ENCODE measurements at regions not wholly inside any gene's neighbourhood (a gene's known extent, or its start where the extent isn't known, plus 50 kb on each side); places are given as distances from the start of the nearest gene placed in this dataset.
"Not testable (repeated sequence)": the region's sequence is repeated elsewhere in the genome, so short reads cannot be mapped to it uniquely, and the experiment has no call there.

- Mint-ChIP-seq H3K27ac (no peak overlapping the region), H3K36me3 (no peaks in the 10 kb centered on the region), H3K4me3 (no peak overlapping the region), H3K27me3 (peaks cover 2% of the 10 kb centered on the region), H3K4me1 (no peaks in the 10 kb centered on the region), H3K9me3 (peaks cover 3% of the 10 kb centered on the region)
- POLR2A ChIA-PET: no interaction called here
- ATAC-seq (ENCODE audit: low read depth): no peak
- DNase-seq: no peak
Observed at GRCh38 chr1:65020774-65021173, 54.4 kb upstream of the JAK1 start.

DNA sequence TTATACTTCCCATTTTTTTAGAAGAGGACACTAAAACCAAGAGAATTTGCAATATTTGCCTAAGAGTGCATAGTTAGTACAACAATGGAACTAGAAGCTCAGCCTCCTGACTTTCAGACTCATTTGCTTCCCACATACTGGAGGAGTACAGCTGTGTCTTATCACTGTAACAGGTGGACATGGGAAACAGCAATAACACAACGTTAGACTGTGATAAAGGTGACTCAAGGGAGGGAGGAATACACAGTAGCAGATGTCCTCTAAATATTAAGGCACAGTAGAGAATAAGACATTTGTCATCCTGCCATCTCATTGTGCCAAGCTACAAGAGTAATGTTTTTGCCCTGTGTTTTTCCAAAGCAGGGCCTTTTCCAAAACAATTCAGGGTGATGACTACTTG is 55.4 kb upstream of the JAK1 start:
- Mint-ChIP-seq H3K4me3 (no peak overlapping the region), H3K4me1 (no peaks in the 10 kb centered on the region), H3K36me3 (no peaks in the 10 kb centered on the region), H3K27ac (no peak overlapping the region), H3K9me3 (peaks cover 3% of the 10 kb centered on the region), H3K27me3 (peaks cover 2% of the 10 kb centered on the region)
- ATAC-seq (ENCODE audit: low read depth) (no peak), DNase-seq (no peak)
- POLR2A ChIA-PET: no interaction called here

- H3K9me3 Mint-ChIP-seq: peaks cover 3% of the 10 kb centered on the region
- POLR2A ChIA-PET: no interaction called here
- H3K4me1 Mint-ChIP-seq: no peaks in the 10 kb centered on the region
- no peak overlapping the region for H3K27ac Mint-ChIP-seq
- H3K27me3 Mint-ChIP-seq: peaks cover 2% of the 10 kb centered on the region
- ATAC-seq (ENCODE audit: low read depth) (no peak), DNase-seq (no peak)
- H3K36me3 Mint-ChIP-seq: no peaks in the 10 kb centered on the region
- H3K4me3 Mint-ChIP-seq: no peak overlapping the region
Observed at GRCh38 chr1:65022216-65022615, 55.9 kb upstream of the JAK1 start.

DNA sequence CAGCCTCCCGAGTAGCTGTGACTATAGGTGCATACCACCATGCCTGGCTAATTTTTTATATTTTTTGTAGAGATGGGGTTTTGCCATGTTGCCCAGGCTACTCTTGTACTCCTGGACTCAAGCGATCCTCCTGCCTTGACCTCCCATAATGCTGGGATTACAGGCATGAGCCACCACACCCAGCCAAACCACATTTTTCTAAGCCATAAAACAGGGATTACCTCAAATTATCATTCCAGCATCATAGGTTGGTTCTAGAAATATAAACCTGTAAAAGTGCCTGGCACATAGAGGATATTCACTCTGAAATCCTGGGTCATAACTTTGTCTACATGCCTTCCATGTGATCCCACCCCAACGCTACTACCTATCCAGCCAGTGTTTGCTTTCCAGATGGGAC is 59.4 kb upstream of the JAK1 start:
- DNase-seq: no peak
- ATAC-seq (ENCODE audit: low read depth): no peak
- peaks cover 4% of the 10 kb centered on the region for H3K36me3 Mint-ChIP-seq
- no peak overlapping the region for H3K4me3 Mint-ChIP-seq
- no peak overlapping the region for H3K27ac Mint-ChIP-seq
- H3K27me3 Mint-ChIP-seq: peaks cover 2% of the 10 kb centered on the region
- peaks cover 6% of the 10 kb centered on the region for H3K9me3 Mint-ChIP-seq
- H3K4me1 Mint-ChIP-seq: peaks cover 4% of the 10 kb centered on the region
- POLR2A ChIA-PET: no interaction called here

DNA sequence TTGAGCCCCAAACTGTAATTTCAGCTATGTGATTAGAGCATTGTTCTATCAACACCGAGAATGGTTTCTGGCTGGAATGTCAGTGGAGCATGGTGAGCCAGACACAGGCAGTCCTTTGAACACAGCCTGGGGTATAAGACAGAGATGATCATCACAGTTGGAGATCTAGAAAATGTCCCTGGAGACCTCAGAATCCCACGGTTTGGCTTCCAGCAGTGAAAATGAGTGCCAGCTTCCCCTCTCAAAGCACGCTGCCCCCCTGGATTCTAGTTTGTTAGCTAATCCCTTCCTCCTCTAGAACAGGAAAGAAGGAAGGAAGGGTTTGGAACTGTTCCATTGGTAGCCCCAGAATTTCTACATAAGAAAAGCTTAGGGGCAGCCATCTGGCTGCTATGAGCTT is 59.9 kb upstream of the JAK1 start:
- Mint-ChIP-seq H3K4me3 (no peak overlapping the region), H3K9me3 (peaks cover 6% of the 10 kb centered on the region), H3K4me1 (peaks cover 4% of the 10 kb centered on the region), H3K27ac (no peak overlapping the region), H3K36me3 (peaks cover 4% of the 10 kb centered on the region), H3K27me3 (peaks cover 2% of the 10 kb centered on the region)
- DNase-seq (no peak), ATAC-seq (ENCODE audit: low read depth) (no peak)
- POLR2A ChIA-PET: no interaction called here

DNA sequence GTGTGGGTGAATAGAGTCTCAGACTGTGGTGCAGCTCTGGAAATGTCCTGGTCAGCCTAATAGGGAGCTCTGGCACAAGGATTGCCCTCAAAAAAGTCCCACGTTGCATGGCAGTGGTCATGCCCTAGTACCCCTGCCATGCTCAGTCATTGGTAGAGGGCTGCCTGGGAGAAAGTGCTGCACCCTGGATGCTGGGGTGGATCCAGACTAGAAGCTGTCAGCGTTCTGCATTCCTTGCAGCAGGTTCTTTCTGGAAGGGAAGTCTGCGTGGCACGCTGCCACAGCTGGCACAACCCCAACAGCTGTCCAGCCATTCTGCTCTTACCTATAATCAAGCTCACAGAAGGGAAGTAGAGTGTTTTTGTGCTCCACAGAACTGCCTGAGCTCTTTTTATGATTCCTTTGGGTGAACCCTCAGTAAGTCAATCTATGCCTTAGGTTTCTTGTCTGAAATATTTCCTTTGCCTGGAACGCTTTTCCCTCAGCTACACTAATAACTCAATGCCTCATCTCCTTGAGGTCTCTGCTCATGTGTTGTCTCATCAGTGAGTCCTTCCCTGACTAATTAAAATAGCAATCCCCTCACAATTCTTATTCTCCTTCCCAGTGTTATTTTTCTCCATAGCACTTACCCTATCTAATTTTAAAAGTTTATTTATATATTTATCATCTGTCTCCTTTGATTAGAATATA is 61.5 kb upstream of the JAK1 start:
- Mint-ChIP-seq H3K36me3 (peaks cover 4% of the 10 kb centered on the region), H3K27ac (peak overlapping the region; percentile 45), H3K27me3 (peaks cover 2% of the 10 kb centered on the region), H3K9me3 (peaks cover 6% of the 10 kb centered on the region), H3K4me3 (no peak overlapping the region), H3K4me1 (peaks cover 4% of the 10 kb centered on the region)
- no peak for DNase-seq
- POLR2A ChIA-PET: no interaction called here
- no peak for ATAC-seq (ENCODE audit: low read depth)

DNA sequence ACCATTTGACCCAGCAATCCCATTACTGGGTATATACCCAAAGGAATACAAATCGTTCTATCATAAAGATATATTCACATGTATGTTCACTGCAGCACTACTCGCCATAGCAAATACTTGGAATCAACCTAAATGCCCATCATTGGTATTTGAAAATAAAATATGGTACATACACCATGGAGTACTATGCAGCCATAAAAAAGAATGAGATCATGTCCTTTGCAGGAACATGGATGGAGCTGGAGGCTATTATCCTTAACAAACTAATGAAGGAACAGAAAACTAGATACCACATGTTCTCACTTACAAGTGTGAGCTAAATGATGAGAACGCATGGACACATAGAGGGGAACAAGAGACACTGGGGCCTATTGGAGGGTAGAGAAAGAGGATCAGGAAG is 63.1 kb upstream of the JAK1 start:
- H3K27me3 Mint-ChIP-seq; H3K4me3 Mint-ChIP-seq; H3K36me3 Mint-ChIP-seq; H3K4me1 Mint-ChIP-seq; H3K9me3 Mint-ChIP-seq; POLR2A ChIA-PET; H3K27ac Mint-ChIP-seq; ATAC-seq (ENCODE audit: low read depth); DNase-seq: not testable (repeated sequence)

- ATAC-seq (ENCODE audit: low read depth); H3K36me3 Mint-ChIP-seq; H3K4me3 Mint-ChIP-seq; H3K9me3 Mint-ChIP-seq; DNase-seq; H3K27ac Mint-ChIP-seq; H3K4me1 Mint-ChIP-seq; H3K27me3 Mint-ChIP-seq; POLR2A ChIA-PET: not testable (repeated sequence)
Observed at GRCh38 chr1:65034879-65035278, 68.5 kb upstream of the JAK1 start.

DNA sequence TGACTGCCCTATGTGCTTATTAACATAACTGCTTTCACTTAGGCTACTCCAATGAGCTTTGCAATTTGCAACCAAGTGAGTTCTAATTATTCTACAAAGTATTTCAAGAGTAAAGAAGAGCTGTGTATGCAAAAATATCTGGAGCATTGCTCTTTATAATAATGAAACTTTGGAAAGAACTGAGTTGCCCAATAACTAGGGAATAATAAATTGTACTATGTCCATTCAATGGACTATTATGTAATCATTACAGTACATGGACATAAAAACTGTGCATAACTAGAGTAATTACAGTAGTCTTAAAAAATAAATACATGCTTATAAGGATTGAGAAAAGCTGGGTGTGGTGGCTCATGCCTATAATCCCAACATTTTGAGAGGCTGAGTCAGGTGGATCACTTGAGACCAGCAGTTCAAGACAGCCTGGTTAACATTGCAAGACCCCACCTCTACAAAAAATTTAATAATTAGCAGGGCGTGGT is 70.3 kb upstream of the JAK1 start:
- H3K27me3 Mint-ChIP-seq: no peaks in the 10 kb centered on the region
- POLR2A ChIA-PET: interaction anchor here (0.9 kb wide), 1 partner anchor 14 kb away, joined by 3 read pairs; no protein-coding TSS in a partner anchor
- H3K4me1 Mint-ChIP-seq: peaks cover 3% of the 10 kb centered on the region
- no peak for ATAC-seq (ENCODE audit: low read depth)
- H3K9me3 Mint-ChIP-seq: no peaks in the 10 kb centered on the region
- H3K27ac Mint-ChIP-seq: no peak overlapping the region
- DNase-seq: no peak
- H3K4me3 Mint-ChIP-seq: no peak overlapping the region
- peaks cover 1% of the 10 kb centered on the region for H3K36me3 Mint-ChIP-seq

DNA sequence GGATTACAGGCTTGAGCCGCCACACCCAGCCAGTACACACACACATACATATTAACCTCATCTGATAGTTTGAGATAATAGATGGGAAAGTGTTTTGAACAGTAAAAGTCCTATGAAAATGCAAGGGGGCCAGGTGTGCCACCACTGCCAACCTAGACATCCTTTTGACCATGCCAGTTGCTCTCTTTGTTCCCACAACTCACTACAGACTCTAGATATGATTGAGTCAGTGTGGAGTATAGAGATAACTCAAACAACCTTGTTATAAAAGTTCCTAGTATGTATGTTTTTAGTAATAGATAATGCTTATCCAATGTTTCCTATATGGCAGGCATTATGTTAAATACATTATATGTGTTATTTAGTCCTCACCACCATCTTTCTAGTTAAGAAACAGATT is 72.7 kb upstream of the JAK1 start:
- H3K36me3 Mint-ChIP-seq: peaks cover 1% of the 10 kb centered on the region
- POLR2A ChIA-PET: no interaction called here
- ATAC-seq (ENCODE audit: low read depth) (no peak), DNase-seq (no peak)
- H3K4me1 Mint-ChIP-seq: peaks cover 3% of the 10 kb centered on the region
- no peak overlapping the region for H3K4me3 Mint-ChIP-seq
- no peak overlapping the region for H3K27ac Mint-ChIP-seq
- no peaks in the 10 kb centered on the region for H3K9me3 Mint-ChIP-seq
- no peaks in the 10 kb centered on the region for H3K27me3 Mint-ChIP-seq

GRCh38 chr1:65039508-65039907 is 73.2 kb upstream of the JAK1 start:
- POLR2A ChIA-PET: no interaction called here
- Mint-ChIP-seq H3K36me3 (peaks cover 1% of the 10 kb centered on the region), H3K9me3 (no peaks in the 10 kb centered on the region), H3K27ac (no peak overlapping the region), H3K4me3 (no peak overlapping the region), H3K4me1 (peaks cover 3% of the 10 kb centered on the region), H3K27me3 (no peaks in the 10 kb centered on the region)
- DNase-seq: no peak
- no peak for ATAC-seq (ENCODE audit: low read depth)

- H3K9me3 Mint-ChIP-seq: no peaks in the 10 kb centered on the region
- DNase-seq: no peak
- no peak for ATAC-seq (ENCODE audit: low read depth)
- H3K4me1 Mint-ChIP-seq: peaks cover 6% of the 10 kb centered on the region
- no peak overlapping the region for H3K4me3 Mint-ChIP-seq
- no peaks in the 10 kb centered on the region for H3K27me3 Mint-ChIP-seq
- H3K36me3 Mint-ChIP-seq: peaks cover 1% of the 10 kb centered on the region
- POLR2A ChIA-PET: no interaction called here
- H3K27ac Mint-ChIP-seq: no peak overlapping the region
Observed at GRCh38 chr1:65042467-65042866, 76.1 kb upstream of the JAK1 start.

GRCh38 chr1:65044411-65044810 is 78.1 kb upstream of the JAK1 start:
- Mint-ChIP-seq H3K27ac (no peak overlapping the region), H3K4me3 (no peak overlapping the region), H3K4me1 (peaks cover 7% of the 10 kb centered on the region), H3K9me3 (no peaks in the 10 kb centered on the region), H3K27me3 (peaks cover under 1% of the 10 kb centered on the region), H3K36me3 (no peaks in the 10 kb centered on the region)
- ATAC-seq (ENCODE audit: low read depth): no peak
- POLR2A ChIA-PET: interaction anchor here (1.5 kb wide), 1 partner anchor 20 kb away, joined by 3 read pairs; no protein-coding TSS in a partner anchor
- DNase-seq: no peak

GRCh38 chr1:65045022-65045817 is 78.9 kb upstream of the JAK1 start:
- Mint-ChIP-seq H3K27me3 (peaks cover 2% of the 10 kb centered on the region), H3K9me3 (no peaks in the 10 kb centered on the region), H3K4me3 (no peak overlapping the region), H3K27ac (no peak overlapping the region), H3K4me1 (peaks cover 15% of the 10 kb centered on the region), H3K36me3 (no peaks in the 10 kb centered on the region)
- POLR2A ChIA-PET: interaction anchor here (1.5 kb wide), 1 partner anchor 20 kb away, joined by 3 read pairs; no protein-coding TSS in a partner anchor
- no peak for DNase-seq
- ATAC-seq (ENCODE audit: low read depth): no peak
